ENCODE measurements at regions not wholly inside any gene's neighbourhood (a gene's known extent, or its start where the extent isn't known, plus 50 kb on each side); places are given as distances from the start of the nearest gene placed in this dataset.

GRCh38 chr2:119104414-119104813 lies 54.1 kb downstream of the C1QL2 start:
- Histone ChIP-seq H3K9me3 (no peaks in the 10 kb centered on the region), H3K4me3 (no peak overlapping the region), H3K4me1 (no peaks in the 10 kb centered on the region), H3K27me3 (ENCODE audit: low read depth) (no peaks in the 10 kb centered on the region), H3K36me3 (replicated peaks) (no peaks in the 10 kb centered on the region)
- DNase-seq (ENCODE audit: low spot score in 2 of 2), result no peak
- in situ Hi-C loops (cut with MboI; ENCODE audit: low sequenced_read_pairs), result no loop called here

GRCh38 chr2:119102964-119103363 lies 55.6 kb downstream of the C1QL2 start:
- Histone ChIP-seq H3K27me3 (ENCODE audit: low read depth) (no peaks in the 10 kb centered on the region), H3K4me3 (no peak overlapping the region), H3K4me1 (no peaks in the 10 kb centered on the region), H3K36me3 (replicated peaks) (no peaks in the 10 kb centered on the region), H3K9me3 (no peaks in the 10 kb centered on the region)
- in situ Hi-C loops (cut with MboI; ENCODE audit: low sequenced_read_pairs), result no loop called here
- no peak for DNase-seq (ENCODE audit: low spot score in 2 of 2)

- no peaks in the 10 kb centered on the region for H3K27me3 ChIP-seq (ENCODE audit: low read depth)
- H3K9me3 ChIP-seq, result no peaks in the 10 kb centered on the region
- H3K4me3 ChIP-seq, result no peak overlapping the region
- no peak for DNase-seq (ENCODE audit: low spot score in 2 of 2)
- no peaks in the 10 kb centered on the region for H3K4me1 ChIP-seq
- no peaks in the 10 kb centered on the region for H3K36me3 ChIP-seq (replicated peaks)
- in situ Hi-C loops (cut with MboI; ENCODE audit: low sequenced_read_pairs), result no loop called here
Observed at GRCh38 chr2:119088416-119088815, 70.1 kb downstream of the C1QL2 start.

- Histone ChIP-seq H3K9me3 (no peaks in the 10 kb centered on the region), H3K4me1 (no peaks in the 10 kb centered on the region), H3K4me3 (no peak overlapping the region), H3K36me3 (replicated peaks) (no peaks in the 10 kb centered on the region), H3K27me3 (ENCODE audit: low read depth) (no peaks in the 10 kb centered on the region)
- DNase-seq (ENCODE audit: low spot score in 2 of 2), result no peak
- in situ Hi-C loops (cut with MboI; ENCODE audit: low sequenced_read_pairs), result no loop called here
Observed at GRCh38 chr2:119086327-119086726, 72.2 kb downstream of the C1QL2 start.

- DNase-seq (ENCODE audit: low spot score in 2 of 2), result no peak
- no peaks in the 10 kb centered on the region; the same call in 1 of the 2 replicates for H3K27me3 ChIP-seq (ENCODE audit: low read depth)
- H3K4me3 ChIP-seq, result no peak overlapping the region
- H3K36me3 ChIP-seq (replicated peaks), result no peaks in the 10 kb centered on the region
- H3K4me1 ChIP-seq, result no peaks in the 10 kb centered on the region
- no peaks in the 10 kb centered on the region for H3K9me3 ChIP-seq
- in situ Hi-C loops (cut with MboI; ENCODE audit: low sequenced_read_pairs), result no loop called here
Observed at GRCh38 chr2:119085613-119086012, 72.9 kb downstream of the C1QL2 start.

DNA sequence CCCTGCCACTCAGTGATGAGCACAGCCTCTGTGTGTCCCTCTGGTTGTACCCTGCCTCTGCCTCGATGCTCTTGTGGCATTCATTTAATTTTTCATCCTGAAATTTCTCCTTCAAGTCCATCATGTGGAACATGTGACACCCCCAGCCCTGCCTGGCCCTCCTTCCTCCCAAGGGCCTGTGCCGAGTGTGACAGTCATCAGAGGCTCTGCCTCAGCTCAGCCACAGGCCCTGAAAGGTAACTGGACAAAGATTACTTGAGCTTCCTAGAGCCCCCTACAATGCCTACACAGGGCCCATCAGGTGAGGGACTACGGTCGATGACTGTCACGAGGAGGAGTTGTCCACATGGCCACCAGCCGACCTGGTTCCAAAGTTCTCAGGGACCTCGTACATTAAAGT lies 75.1 kb downstream of the C1QL2 start:
- no peak for DNase-seq (ENCODE audit: low spot score in 2 of 2)
- Histone ChIP-seq H3K9me3 (no peaks in the 10 kb centered on the region), H3K36me3 (replicated peaks) (no peaks in the 10 kb centered on the region), H3K4me3 (no peak overlapping the region), H3K4me1 (no peaks in the 10 kb centered on the region), H3K27me3 (ENCODE audit: low read depth) (no peaks in the 10 kb centered on the region; the same call in 1 of the 2 replicates)
- in situ Hi-C loops (cut with MboI; ENCODE audit: low sequenced_read_pairs), result no loop called here

DNA sequence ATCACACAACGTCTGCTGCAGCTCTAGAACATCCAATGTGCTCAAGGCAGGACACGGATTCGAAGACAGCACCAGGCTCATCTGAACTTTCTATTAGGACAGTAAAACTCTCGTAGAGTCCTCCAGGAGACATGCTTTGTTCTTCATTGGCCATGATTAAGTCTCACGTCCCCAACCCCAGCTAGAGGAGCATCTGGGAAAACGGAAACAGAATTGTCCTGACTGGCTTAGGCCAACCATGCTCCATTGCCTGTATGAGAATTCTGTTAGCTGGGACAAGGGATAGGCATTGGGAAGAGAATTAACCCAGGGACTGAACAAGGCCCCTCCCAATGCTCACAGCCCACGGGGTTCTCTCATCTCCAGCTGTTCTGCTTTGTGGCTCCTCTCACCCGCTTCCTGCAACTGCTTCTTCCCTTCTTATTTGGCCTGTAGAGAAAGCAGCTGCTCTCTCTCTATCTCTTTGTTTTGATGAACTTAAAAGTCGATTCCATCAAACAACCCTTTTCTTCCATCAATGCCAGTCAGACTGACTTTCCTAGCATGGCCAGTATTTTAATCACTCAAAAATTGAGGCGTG lies 75.6 kb downstream of the C1QL2 start:
- H3K4me3 ChIP-seq, result no peak overlapping the region
- no peaks in the 10 kb centered on the region; the same call in 1 of the 2 replicates for H3K27me3 ChIP-seq (ENCODE audit: low read depth)
- in situ Hi-C loops (cut with MboI; ENCODE audit: low sequenced_read_pairs), result no loop called here
- H3K36me3 ChIP-seq (replicated peaks), result no peaks in the 10 kb centered on the region
- no peak for DNase-seq (ENCODE audit: low spot score in 2 of 2)
- no peaks in the 10 kb centered on the region for H3K9me3 ChIP-seq
- no peaks in the 10 kb centered on the region for H3K4me1 ChIP-seq

DNA sequence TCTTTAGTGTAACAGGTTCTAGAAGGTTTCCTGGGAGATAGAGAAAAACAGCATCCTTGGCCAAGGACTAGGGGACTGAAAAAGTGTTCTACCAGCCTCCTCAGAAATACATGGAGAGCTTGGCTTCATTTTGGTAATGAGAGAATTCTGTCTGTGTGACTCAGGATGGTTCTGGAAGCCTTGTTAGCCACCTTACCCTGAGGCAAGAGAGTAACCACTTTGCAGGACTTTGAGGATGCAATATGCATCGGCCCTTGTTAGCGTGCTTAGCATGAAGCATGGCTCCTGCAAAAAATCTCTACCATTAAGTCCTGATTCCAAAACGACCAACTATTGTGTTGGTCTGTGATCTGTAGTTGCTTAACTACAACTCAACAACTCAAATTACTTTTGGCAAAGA lies 79.8 kb downstream of the C1QL2 start:
- in situ Hi-C loops (cut with MboI; ENCODE audit: low sequenced_read_pairs), result no loop called here
- no peak overlapping the region for H3K4me3 ChIP-seq
- DNase-seq (ENCODE audit: low spot score in 2 of 2), result no peak
- no peaks in the 10 kb centered on the region for H3K4me1 ChIP-seq
- no peaks in the 10 kb centered on the region for H3K9me3 ChIP-seq
- H3K27me3 ChIP-seq (ENCODE audit: low read depth), result no peaks in the 10 kb centered on the region; the same call in 1 of the 2 replicates
- no peaks in the 10 kb centered on the region for H3K36me3 ChIP-seq (replicated peaks)

DNA sequence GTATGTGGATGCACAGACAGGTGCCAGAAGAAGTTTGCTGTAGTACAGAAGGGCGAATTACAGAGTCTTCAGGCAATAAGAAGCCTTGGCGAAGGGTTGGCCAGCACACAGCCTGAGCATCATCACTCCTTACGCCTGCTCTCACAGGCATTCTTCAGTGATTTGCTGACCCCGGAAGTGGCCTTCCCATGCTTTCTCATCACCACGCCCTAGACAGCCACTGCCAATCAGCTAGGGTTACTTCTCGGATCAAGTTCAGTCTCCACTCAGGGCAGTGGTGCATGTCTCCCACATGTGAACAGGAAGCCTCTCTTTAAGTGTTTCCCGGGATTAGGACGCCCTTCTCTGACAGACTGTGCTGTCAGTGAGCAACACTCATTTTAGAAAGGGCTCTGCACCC lies 81.8 kb downstream of the C1QL2 start:
- no peak for DNase-seq (ENCODE audit: low spot score in 2 of 2)

DNA sequence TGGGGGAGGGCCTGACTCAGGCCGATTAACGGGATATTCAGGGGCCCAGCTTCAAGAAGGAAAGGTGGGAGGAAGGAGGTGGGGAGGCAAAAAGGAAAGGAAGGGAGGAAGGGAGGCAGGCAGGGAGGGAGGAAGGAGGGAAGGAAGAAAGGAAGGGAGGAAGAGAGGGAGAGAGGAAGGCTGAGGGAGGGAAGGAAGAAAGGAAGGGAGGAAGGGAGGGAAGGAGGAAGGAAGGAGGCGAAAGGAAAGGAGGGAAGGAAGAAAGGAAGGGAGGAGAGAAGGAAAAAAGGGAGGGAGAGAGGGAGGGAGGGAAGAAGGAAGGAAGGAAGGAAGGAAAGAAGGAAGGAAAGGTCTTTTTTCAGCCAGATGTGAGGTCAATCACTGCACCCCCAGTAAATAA lies 85.3 kb downstream of the C1QL2 start:
- H3K27me3 ChIP-seq (ENCODE audit: low read depth), result no peaks in the 10 kb centered on the region; the same call in 1 of the 2 replicates
- no peak overlapping the region for H3K4me3 ChIP-seq
- H3K4me1 ChIP-seq, result no peaks in the 10 kb centered on the region
- in situ Hi-C loops (cut with MboI; ENCODE audit: low sequenced_read_pairs), result no loop called here
- no peaks in the 10 kb centered on the region for H3K36me3 ChIP-seq (replicated peaks)
- H3K9me3 ChIP-seq, result no peaks in the 10 kb centered on the region
- DNase-seq (ENCODE audit: low spot score in 2 of 2), result no peak

More for the DNA sequence above, 81.8 kb downstream of the C1QL2 start:
- in situ Hi-C loops (cut with MboI; ENCODE audit: low sequenced_read_pairs), result no loop called here
- no peak overlapping the region for H3K4me3 ChIP-seq
- no peaks in the 10 kb centered on the region for H3K9me3 ChIP-seq
- no peaks in the 10 kb centered on the region for H3K4me1 ChIP-seq
- no peaks in the 10 kb centered on the region for H3K36me3 ChIP-seq (replicated peaks)
- H3K27me3 ChIP-seq (ENCODE audit: low read depth), result no peaks in the 10 kb centered on the region; the same call in 1 of the 2 replicates

- no peak overlapping the region for H3K4me3 ChIP-seq
- no peaks in the 10 kb centered on the region for H3K4me1 ChIP-seq
- no peak for DNase-seq (ENCODE audit: low spot score in 2 of 2)
- H3K9me3 ChIP-seq, result no peaks in the 10 kb centered on the region
- H3K36me3 ChIP-seq (replicated peaks), result no peaks in the 10 kb centered on the region
- in situ Hi-C loops (cut with MboI; ENCODE audit: low sequenced_read_pairs), result no loop called here
- no peaks in the 10 kb centered on the region; the same call in 1 of the 2 replicates for H3K27me3 ChIP-seq (ENCODE audit: low read depth)
Observed at GRCh38 chr2:119071476-119071875, 87.1 kb downstream of the C1QL2 start.

DNA sequence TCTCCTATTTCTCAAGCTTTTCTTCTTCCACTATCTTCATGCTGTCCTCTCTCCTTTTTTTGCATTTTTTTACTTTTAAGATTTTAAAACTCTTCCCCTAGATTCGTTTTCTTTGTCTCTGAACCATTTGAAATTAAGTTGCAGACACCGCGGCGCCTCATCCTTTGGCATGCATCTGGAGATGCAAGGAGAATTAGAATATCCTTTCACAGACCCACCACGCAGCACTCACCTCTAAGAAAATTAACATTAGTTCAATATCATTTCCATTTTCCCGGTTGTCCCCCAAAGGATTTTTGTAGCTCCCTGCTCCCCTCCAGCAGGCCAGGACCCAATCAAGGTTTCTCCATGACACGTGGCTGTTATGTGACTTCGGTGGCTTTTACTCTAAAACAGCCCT lies 88.8 kb downstream of the C1QL2 start:
- no peaks in the 10 kb centered on the region for H3K36me3 ChIP-seq (replicated peaks)
- H3K4me3 ChIP-seq, result no peak overlapping the region
- no peak for DNase-seq (ENCODE audit: low spot score in 2 of 2)
- no peaks in the 10 kb centered on the region for H3K9me3 ChIP-seq
- H3K27me3 ChIP-seq (ENCODE audit: low read depth), result no peaks in the 10 kb centered on the region; the same call in 1 of the 2 replicates
- in situ Hi-C loops (cut with MboI; ENCODE audit: low sequenced_read_pairs), result no loop called here
- H3K4me1 ChIP-seq, result no peaks in the 10 kb centered on the region

DNA sequence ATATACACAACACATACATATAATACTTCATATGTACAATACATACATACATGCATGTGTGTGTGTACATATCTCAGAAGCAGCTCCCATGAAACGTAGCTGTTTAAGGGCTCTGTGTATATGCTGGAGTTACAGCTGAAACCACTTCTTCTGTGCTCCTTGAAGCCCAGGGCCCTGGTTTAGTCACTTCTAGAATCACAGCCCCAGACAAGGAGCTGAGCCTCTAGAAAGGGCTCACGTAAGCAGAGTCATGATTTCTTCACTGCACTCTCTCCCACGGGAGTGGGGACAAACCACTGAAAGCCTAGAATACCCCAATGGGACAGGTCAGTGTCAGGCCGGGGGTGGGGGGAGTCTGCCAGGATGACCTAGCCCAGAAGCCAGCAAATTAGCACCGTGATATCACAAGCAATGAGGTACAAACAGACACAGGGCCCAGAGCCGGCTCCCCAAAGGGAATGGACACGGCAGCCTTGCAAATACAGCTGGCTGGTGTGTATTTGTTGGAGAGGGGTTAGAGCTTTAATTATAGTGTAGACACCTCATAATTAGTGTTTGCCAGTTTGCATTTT lies 90.3 kb downstream of the C1QL2 start:
- Histone ChIP-seq H3K9me3 (no peaks in the 10 kb centered on the region), H3K4me3 (no peak overlapping the region), H3K4me1 (no peaks in the 10 kb centered on the region), H3K27me3 (ENCODE audit: low read depth) (no peaks in the 10 kb centered on the region; the same call in 1 of the 2 replicates), H3K36me3 (replicated peaks) (no peaks in the 10 kb centered on the region)
- no peak for DNase-seq (ENCODE audit: low spot score in 2 of 2)
- in situ Hi-C loops (cut with MboI; ENCODE audit: low sequenced_read_pairs), result no loop called here

DNA sequence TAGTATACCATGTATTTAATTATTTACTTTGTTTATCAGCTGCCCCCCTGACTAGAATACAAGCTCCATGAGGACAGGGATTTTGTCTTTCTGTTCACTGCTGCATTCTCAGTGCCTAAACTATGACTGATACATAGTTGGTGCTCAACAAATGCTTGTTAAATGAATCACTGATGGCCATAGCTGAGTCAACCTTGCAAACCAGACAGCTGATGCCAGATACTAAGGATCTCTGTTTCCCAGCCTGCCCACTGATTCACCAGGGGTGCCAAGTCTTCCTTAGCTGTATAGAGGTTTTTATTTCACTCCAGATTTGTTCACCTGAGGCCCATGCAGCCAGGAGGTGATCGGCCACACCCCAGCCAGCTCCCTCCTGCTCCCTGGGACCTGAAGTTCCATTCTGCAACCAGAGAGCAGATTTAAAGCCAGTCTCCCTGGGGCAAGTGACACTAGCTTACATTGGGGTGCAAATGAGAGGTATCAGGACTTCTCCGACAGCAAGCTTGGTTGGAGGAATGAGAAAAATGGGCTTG lies 92.2 kb downstream of the C1QL2 start:
- in situ Hi-C loops (cut with MboI; ENCODE audit: low sequenced_read_pairs), result no loop called here
- H3K27me3 ChIP-seq (ENCODE audit: low read depth), result no peaks in the 10 kb centered on the region; the same call in 1 of the 2 replicates
- H3K36me3 ChIP-seq (replicated peaks), result no peaks in the 10 kb centered on the region
- H3K9me3 ChIP-seq, result no peaks in the 10 kb centered on the region
- no peaks in the 10 kb centered on the region for H3K4me1 ChIP-seq
- DNase-seq (ENCODE audit: low spot score in 2 of 2), result no peak
- H3K4me3 ChIP-seq, result no peak overlapping the region
